Neural progenitor cell (in vitro differentiated cells): ENCODE measurements at regions not wholly inside any gene's neighbourhood (a gene's known extent, or its start where the extent isn't known, plus 50 kb on each side); places are given as distances from the start of the nearest gene placed in this dataset.

Experiments used
- DNase-seq: peaks from one replicate; pipeline ENCODE4 v3.0.0-alpha.2; 2016; ENCODE audit warnings: low spot score
- H2AFZ ChIP-seq: fragments of 200-600 bp; sonication (generic); replicated peaks from 2 replicates; pipeline ENCODE4 v1.6.1; 2016; ENCODE audit warnings: antibody characterized with exemption
- H3F3A ChIP-seq: fragments of 200-600 bp; sonication (generic); 2 replicates; pipeline ENCODE4 v1.6.1; 2016; ENCODE audit warnings: antibody characterized with exemption, low read depth
- H3K27ac ChIP-seq: fragments of 200-600 bp; sonication (generic); 2 replicates; pipeline ENCODE4 v1.5.1; 2016; ENCODE audit warnings: mild to moderate bottlenecking
- H3K27me3 ChIP-seq: fragments of 200-600 bp; sonication (generic); 2 replicates; pipeline ENCODE4 v1.6.1; 2016; ENCODE audit warnings: mild to moderate bottlenecking, moderate library complexity
- H3K36me3 ChIP-seq: fragments of 200-600 bp; sonication (generic); 2 replicates; pipeline ENCODE4 v1.5.1; 2016
- H3K4me1 ChIP-seq: fragments of 200-600 bp; sonication (generic); 2 replicates; pipeline ENCODE4 v1.6.1; 2016; ENCODE audit warnings: mixed run types
- H3K4me2 ChIP-seq: fragments of 200-600 bp; sonication (generic); 2 replicates; pipeline ENCODE4 v1.6.1; 2016
- H3K4me3 ChIP-seq: fragments of 200-600 bp; sonication (generic); 2 replicates; pipeline ENCODE4 v1.5.1; 2016
- H3K79me2 ChIP-seq: fragments of 200-600 bp; sonication (generic); 2 replicates; pipeline ENCODE4 v1.6.1; 2016; ENCODE audit warnings: low read depth
- H3K9ac ChIP-seq: fragments of 200-600 bp; sonication (generic); 2 replicates; pipeline ENCODE4 v1.6.1; 2016
- H3K9me3 ChIP-seq: fragments of 200-600 bp; sonication (generic); 2 replicates; pipeline ENCODE4 v1.5.1; 2016; ENCODE audit warnings: low read depth
- H4K20me1 ChIP-seq: fragments of 200-600 bp; sonication (generic); 2 replicates; pipeline ENCODE4 v1.6.1; 2016; ENCODE audit warnings: low read depth
- H3K27ac Mint-ChIP-seq: 3 replicates; pipeline ENCODE4 v1.8.0; 2021; ENCODE audit warnings: mixed read lengths
- H3K27me3 Mint-ChIP-seq: 2 replicates; pipeline ENCODE4 v1.8.0; 2022; ENCODE audit warnings: low read depth, mild to moderate bottlenecking, inconsistent platforms, moderate library complexity, mixed read lengths; ENCODE audit not compliant: insufficient read depth
- H3K36me3 Mint-ChIP-seq: 3 replicates; pipeline ENCODE4 v1.8.0; 2021; ENCODE audit warnings: mixed read lengths
- H3K4me1 Mint-ChIP-seq: 3 replicates; pipeline ENCODE4 v1.8.0; 2021; ENCODE audit warnings: mixed read lengths
- H3K4me3 Mint-ChIP-seq: 3 replicates; pipeline ENCODE4 v1.8.0; 2021; ENCODE audit warnings: mild to moderate bottlenecking, moderate library complexity, mixed read lengths
- H3K9me3 Mint-ChIP-seq: 3 replicates; pipeline ENCODE4 v1.8.0; 2020; ENCODE audit warnings: mixed read lengths
- EZH2 ChIP-seq: fragments of 200-600 bp; sonication (generic); IDR thresholded peaks from 2 replicates; pipeline ENCODE4 v1.6.1; 2017; ENCODE audit warnings: antibody characterized with exemption, mild to moderate bottlenecking, moderate library complexity
- EZH2phosphoT487 ChIP-seq: fragments of 200-600 bp; sonication (generic); IDR thresholded peaks from 2 replicates; pipeline ENCODE4 v1.6.1; 2017; ENCODE audit warnings: antibody characterized with exemption
- TF ChIP-seq, protein P1 (sequence below): fragments of 200-600 bp; sonication (generic); IDR thresholded peaks from 2 replicates; pipeline ENCODE4 v1.5.1; 2017; ENCODE audit warnings: antibody characterized with exemption, mild to moderate bottlenecking

DNA sequence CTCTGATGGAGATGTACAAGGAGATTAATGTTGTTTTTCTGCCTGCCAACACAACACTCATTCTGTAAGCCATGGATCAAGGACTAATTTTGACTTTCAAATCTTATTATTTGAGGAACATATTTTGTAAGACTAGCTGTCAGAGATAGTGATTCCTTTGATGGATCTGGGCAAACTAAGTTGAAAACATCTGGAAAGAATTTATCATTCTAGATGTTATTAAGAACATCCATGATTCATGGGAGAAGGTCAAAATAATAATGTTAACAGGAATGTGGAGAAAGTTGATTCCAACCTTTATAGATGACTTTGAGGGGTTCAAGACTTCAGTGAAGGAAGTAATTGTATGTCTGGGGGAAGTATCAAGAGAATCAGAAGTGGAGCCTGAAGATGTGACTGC lies 196.8 kb downstream of the POSTN start:
- H3K4me3 Mint-ChIP-seq, result no peak overlapping the region
- no peak for DNase-seq
- H3K36me3 ChIP-seq, result no peaks in the 10 kb centered on the region
- H3K27me3 Mint-ChIP-seq, result no peaks in the 10 kb centered on the region
- H3K9ac ChIP-seq, result no peak overlapping the region
- no peaks in the 10 kb centered on the region for H3K27me3 ChIP-seq
- H3K4me1 Mint-ChIP-seq, result no peaks in the 10 kb centered on the region
- H4K20me1 ChIP-seq, result no peaks in the 10 kb centered on the region
- TF ChIP-seq EZH2, result no peak
- TF ChIP-seq, protein P1, sequence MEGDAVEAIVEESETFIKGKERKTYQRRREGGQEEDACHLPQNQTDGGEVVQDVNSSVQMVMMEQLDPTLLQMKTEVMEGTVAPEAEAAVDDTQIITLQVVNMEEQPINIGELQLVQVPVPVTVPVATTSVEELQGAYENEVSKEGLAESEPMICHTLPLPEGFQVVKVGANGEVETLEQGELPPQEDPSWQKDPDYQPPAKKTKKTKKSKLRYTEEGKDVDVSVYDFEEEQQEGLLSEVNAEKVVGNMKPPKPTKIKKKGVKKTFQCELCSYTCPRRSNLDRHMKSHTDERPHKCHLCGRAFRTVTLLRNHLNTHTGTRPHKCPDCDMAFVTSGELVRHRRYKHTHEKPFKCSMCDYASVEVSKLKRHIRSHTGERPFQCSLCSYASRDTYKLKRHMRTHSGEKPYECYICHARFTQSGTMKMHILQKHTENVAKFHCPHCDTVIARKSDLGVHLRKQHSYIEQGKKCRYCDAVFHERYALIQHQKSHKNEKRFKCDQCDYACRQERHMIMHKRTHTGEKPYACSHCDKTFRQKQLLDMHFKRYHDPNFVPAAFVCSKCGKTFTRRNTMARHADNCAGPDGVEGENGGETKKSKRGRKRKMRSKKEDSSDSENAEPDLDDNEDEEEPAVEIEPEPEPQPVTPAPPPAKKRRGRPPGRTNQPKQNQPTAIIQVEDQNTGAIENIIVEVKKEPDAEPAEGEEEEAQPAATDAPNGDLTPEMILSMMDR, result no peak
- no peak for TF ChIP-seq EZH2phosphoT487
- no peak overlapping the region for H3K27ac ChIP-seq
- no peak overlapping the region for H2AFZ ChIP-seq
- no peak overlapping the region for H3K27ac Mint-ChIP-seq
- no peaks in the 10 kb centered on the region for H3K36me3 Mint-ChIP-seq
- H3K4me1 ChIP-seq, result no peaks in the 10 kb centered on the region
- H3K4me2 ChIP-seq, result no peak overlapping the region
- H3K9me3 Mint-ChIP-seq, result peaks cover 3% of the 10 kb centered on the region
- no peaks in the 10 kb centered on the region for H3F3A ChIP-seq
- no peak overlapping the region for H3K4me3 ChIP-seq
- no peaks in the 10 kb centered on the region for H3K9me3 ChIP-seq
- H3K79me2 ChIP-seq, result no peaks in the 10 kb centered on the region

- H3K27me3 Mint-ChIP-seq, result no peaks in the 10 kb centered on the region
- no peaks in the 10 kb centered on the region for H3K4me1 Mint-ChIP-seq
- H3K4me3 ChIP-seq, result no peak overlapping the region
- TF ChIP-seq, protein P1, result no peak
- TF ChIP-seq EZH2 (no peak), EZH2phosphoT487 (no peak)
- no peak overlapping the region for H3K4me2 ChIP-seq
- H3K27ac ChIP-seq, result no peak overlapping the region
- no peak overlapping the region for H2AFZ ChIP-seq
- H3K79me2 ChIP-seq, result no peaks in the 10 kb centered on the region
- DNase-seq, result no peak
- H3K9ac ChIP-seq, result no peak overlapping the region
- H3F3A ChIP-seq, result no peaks in the 10 kb centered on the region
- no peaks in the 10 kb centered on the region for H3K36me3 ChIP-seq
- no peaks in the 10 kb centered on the region for H3K4me1 ChIP-seq
- H3K36me3 Mint-ChIP-seq, result no peaks in the 10 kb centered on the region
- H3K27me3 ChIP-seq, result no peaks in the 10 kb centered on the region
- H3K4me3 Mint-ChIP-seq, result no peak overlapping the region
- H3K9me3 Mint-ChIP-seq, result peaks cover 3% of the 10 kb centered on the region
- no peaks in the 10 kb centered on the region for H4K20me1 ChIP-seq
- no peaks in the 10 kb centered on the region for H3K9me3 ChIP-seq
- H3K27ac Mint-ChIP-seq, result no peak overlapping the region
Measured at GRCh38 chr13:37397535-37397934, 201.0 kb downstream of the POSTN start.

- DNase-seq, result peak; percentile 3
- H3K4me1 ChIP-seq, result no peaks in the 10 kb centered on the region
- H2AFZ ChIP-seq, result no peak overlapping the region
- no peak overlapping the region for H3K27ac Mint-ChIP-seq
- no peak overlapping the region for H3K4me3 ChIP-seq
- no peaks in the 10 kb centered on the region for H3K36me3 Mint-ChIP-seq
- TF ChIP-seq, protein P1, result no peak
- TF ChIP-seq EZH2 (no peak), EZH2phosphoT487 (no peak)
- H3K4me3 Mint-ChIP-seq, result no peak overlapping the region
- no peak overlapping the region for H3K4me2 ChIP-seq
- H3K79me2 ChIP-seq, result no peaks in the 10 kb centered on the region
- no peaks in the 10 kb centered on the region for H3K27me3 ChIP-seq
- H3K36me3 ChIP-seq, result no peaks in the 10 kb centered on the region
- H3K9me3 Mint-ChIP-seq, result no peaks in the 10 kb centered on the region
- no peaks in the 10 kb centered on the region for H3F3A ChIP-seq
- H3K4me1 Mint-ChIP-seq, result no peaks in the 10 kb centered on the region
- H3K9me3 ChIP-seq, result no peaks in the 10 kb centered on the region
- no peak overlapping the region for H3K27ac ChIP-seq
- H3K9ac ChIP-seq, result no peak overlapping the region
- H3K27me3 Mint-ChIP-seq, result peaks cover 2% of the 10 kb centered on the region
- H4K20me1 ChIP-seq, result no peaks in the 10 kb centered on the region
Measured at GRCh38 chr13:37395544-37395943, 203.0 kb downstream of the POSTN start.
